Prostate gland (tissue), 2 donors: ENCODE measurements at regions not wholly inside any gene's neighbourhood (a gene's known extent, or its start where the extent isn't known, plus 50 kb on each side); places are given as distances from the start of the nearest gene placed in this dataset.

Experiments used
- POLR2A ChIP-seq: fragments of 450-650 bp; IDR thresholded peaks from one replicate; pipeline ENCODE4 v1.6.1; 2016; ENCODE audit warnings: antibody characterized with exemption, mild to moderate bottlenecking
- POLR2AphosphoS5 ChIP-seq: sonication (generic); formaldehyde crosslinking; IDR thresholded peaks from one replicate; pipeline ENCODE4 v1.6.1; 2017; ENCODE audit warnings: antibody characterized with exemption
- TF ChIP-seq, protein P1 (sequence below), 4 experiments: fragments of 200-600 bp in 2 of 4; fragments of 450-650 bp in 2 of 4; sonication (generic) in 2 of 4; IDR thresholded peaks; 1 replicate in 3 of 4; 2 replicates in 1 of 4; pipeline ENCODE4 v1.5.1; 2016 to 2019; ENCODE audit warnings: antibody characterized with exemption in 4 of 4, mild to moderate bottlenecking in 2 of 4, moderate library complexity in 2 of 4

DNA sequence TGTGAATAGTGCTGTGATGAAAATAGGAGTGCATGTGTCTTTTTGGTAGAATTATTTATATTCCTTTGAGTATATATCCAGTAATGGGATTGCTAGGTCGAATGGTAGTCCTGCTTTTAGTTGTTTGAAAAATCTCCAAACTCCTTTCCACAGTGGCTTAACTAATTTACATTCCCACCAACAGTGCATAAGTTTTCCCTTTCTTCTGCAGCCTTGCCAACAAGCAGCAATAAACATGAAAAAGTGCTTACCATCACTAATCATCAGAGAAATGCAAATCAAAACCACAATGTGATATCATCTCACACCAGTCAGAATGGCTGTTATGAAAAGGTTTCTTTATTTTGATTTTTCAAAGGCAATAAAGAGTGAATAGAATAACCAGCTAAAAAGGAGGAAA is 1105.9 kb downstream of the NAALADL2 start:
- TF ChIP-seq, protein P1, sequence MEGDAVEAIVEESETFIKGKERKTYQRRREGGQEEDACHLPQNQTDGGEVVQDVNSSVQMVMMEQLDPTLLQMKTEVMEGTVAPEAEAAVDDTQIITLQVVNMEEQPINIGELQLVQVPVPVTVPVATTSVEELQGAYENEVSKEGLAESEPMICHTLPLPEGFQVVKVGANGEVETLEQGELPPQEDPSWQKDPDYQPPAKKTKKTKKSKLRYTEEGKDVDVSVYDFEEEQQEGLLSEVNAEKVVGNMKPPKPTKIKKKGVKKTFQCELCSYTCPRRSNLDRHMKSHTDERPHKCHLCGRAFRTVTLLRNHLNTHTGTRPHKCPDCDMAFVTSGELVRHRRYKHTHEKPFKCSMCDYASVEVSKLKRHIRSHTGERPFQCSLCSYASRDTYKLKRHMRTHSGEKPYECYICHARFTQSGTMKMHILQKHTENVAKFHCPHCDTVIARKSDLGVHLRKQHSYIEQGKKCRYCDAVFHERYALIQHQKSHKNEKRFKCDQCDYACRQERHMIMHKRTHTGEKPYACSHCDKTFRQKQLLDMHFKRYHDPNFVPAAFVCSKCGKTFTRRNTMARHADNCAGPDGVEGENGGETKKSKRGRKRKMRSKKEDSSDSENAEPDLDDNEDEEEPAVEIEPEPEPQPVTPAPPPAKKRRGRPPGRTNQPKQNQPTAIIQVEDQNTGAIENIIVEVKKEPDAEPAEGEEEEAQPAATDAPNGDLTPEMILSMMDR (IDR thresholded peaks at IDR 0.05) = no peak
- TF ChIP-seq POLR2AphosphoS5 (no peak), POLR2A (no peak)
